ENCODE measurements at regions not wholly inside any gene's neighbourhood (a gene's known extent, or its start where the extent isn't known, plus 50 kb on each side); places are given as distances from the start of the nearest gene placed in this dataset.
A peak's percentile ranks its signal among the peaks of the same experiment; 100 is the strongest.

GRCh38 chr5:9892696-9893095, 262.5 kb upstream of the TAS2R1 start:
- Histone ChIP-seq H3K4me3 (no peak overlapping the region), H3K4me1 (replicated peaks; ENCODE audit: insufficient read depth) (peaks cover 9% of the 10 kb centered on the region), H4K20me1 (ENCODE audit: insufficient read depth) (no peaks in the 10 kb centered on the region), H3K27ac (no peak overlapping the region), H3K4me2 (no peak overlapping the region), H3K9me2 (ENCODE audit: insufficient read depth) (no peaks in the 10 kb centered on the region), H3F3A (ENCODE audit: insufficient read depth, low read depth) (no peaks in the 10 kb centered on the region), H3K79me2 (ENCODE audit: low read depth) (no peaks in the 10 kb centered on the region), H3K27me3 (ENCODE audit: insufficient read depth, low read depth) (no peaks in the 10 kb centered on the region), H3K9me3 (ENCODE audit: insufficient read depth, low read depth) (0 out of 2 replicates have a peak, but pooled peaks cover 11% of the 10 kb centered on the region), H3K36me3 (ENCODE audit: low read depth) (no peaks in the 10 kb centered on the region), H2AFZ (no peak overlapping the region)
- intact Hi-C loops (cut with micrococcal nuclease; ENCODE audit: unreplicated experiment), result no loop called here
- no peak for DNase-seq
- no TSS peak for BruUV-seq (replicated peaks)
- CTCF ChIA-PET, result no interaction called here
- no peak for TF ChIP-seq CTCF (conservative IDR thresholded peaks at IDR 0.05)
- TF ChIP-seq EZH2 (IDR thresholded peaks at IDR 0.05; ENCODE audit: low read depth), result no peak
- POLR2A ChIA-PET (ENCODE audit: unreplicated experiment), result no interaction called here

- Histone ChIP-seq H2AFZ (no peak overlapping the region), H3K4me1 (replicated peaks; ENCODE audit: insufficient read depth) (peaks cover 9% of the 10 kb centered on the region), H3K79me2 (ENCODE audit: low read depth) (no peaks in the 10 kb centered on the region), H3K9me3 (ENCODE audit: insufficient read depth, low read depth) (0 out of 2 replicates have a peak, but pooled peaks cover 9% of the 10 kb centered on the region), H3K27me3 (ENCODE audit: insufficient read depth, low read depth) (no peaks in the 10 kb centered on the region), H3K4me3 (no peak overlapping the region), H3K27ac (no peak overlapping the region), H3K36me3 (ENCODE audit: low read depth) (no peaks in the 10 kb centered on the region), H4K20me1 (ENCODE audit: insufficient read depth) (no peaks in the 10 kb centered on the region), H3K4me2 (no peak overlapping the region), H3F3A (ENCODE audit: insufficient read depth, low read depth) (no peaks in the 10 kb centered on the region), H3K9me2 (ENCODE audit: insufficient read depth) (no peaks in the 10 kb centered on the region)
- DNase-seq, result no peak
- no peak for TF ChIP-seq CTCF (conservative IDR thresholded peaks at IDR 0.05)
- no peak for TF ChIP-seq EZH2 (IDR thresholded peaks at IDR 0.05; ENCODE audit: low read depth)
- BruUV-seq (replicated peaks), result no TSS peak
- ChIA-PET POLR2A (ENCODE audit: unreplicated experiment) (no interaction called here), CTCF (no interaction called here)
- intact Hi-C loops (cut with micrococcal nuclease; ENCODE audit: unreplicated experiment), result no loop called here
Measured at GRCh38 chr5:9889511-9889910, 259.4 kb upstream of the TAS2R1 start.

GRCh38 chr5:9888501-9888901, 258.4 kb upstream of the TAS2R1 start:
- no peaks in the 10 kb centered on the region for H3K27me3 ChIP-seq (ENCODE audit: insufficient read depth, low read depth)
- intact Hi-C loops (cut with micrococcal nuclease; ENCODE audit: unreplicated experiment), result no loop called here
- CTCF ChIA-PET, result no interaction called here
- no peaks in the 10 kb centered on the region for H3F3A ChIP-seq (ENCODE audit: insufficient read depth, low read depth)
- no peak overlapping the region for H3K4me3 ChIP-seq
- no peaks in the 10 kb centered on the region for H4K20me1 ChIP-seq (ENCODE audit: insufficient read depth)
- H3K9me3 ChIP-seq (ENCODE audit: insufficient read depth, low read depth), result no peaks in the 10 kb centered on the region
- no peaks in the 10 kb centered on the region for H3K36me3 ChIP-seq (ENCODE audit: low read depth)
- H3K79me2 ChIP-seq (ENCODE audit: low read depth), result no peaks in the 10 kb centered on the region
- no peaks in the 10 kb centered on the region for H3K9me2 ChIP-seq (ENCODE audit: insufficient read depth)
- BruUV-seq (replicated peaks), result no TSS peak
- peaks cover 9% of the 10 kb centered on the region for H3K4me1 ChIP-seq (replicated peaks; ENCODE audit: insufficient read depth)
- H3K27ac ChIP-seq, result no peak overlapping the region
- TF ChIP-seq CTCF (conservative IDR thresholded peaks at IDR 0.05) (no peak), EZH2 (IDR thresholded peaks at IDR 0.05; ENCODE audit: low read depth) (no peak)
- POLR2A ChIA-PET (ENCODE audit: unreplicated experiment), result no interaction called here
- peak overlapping the region; percentile 20; the same call in 1 of the 2 replicates for H3K4me2 ChIP-seq
- no peak overlapping the region for H2AFZ ChIP-seq
- no peak for DNase-seq
